Mesothelial cell of epicardium (in vitro differentiated cells): ENCODE measurements at regions not wholly inside any gene's neighbourhood (a gene's known extent, or its start where the extent isn't known, plus 50 kb on each side); places are given as distances from the start of the nearest gene placed in this dataset.
"Not testable (repeated sequence)": the region's sequence is repeated elsewhere in the genome, so short reads cannot be mapped to it uniquely, and the experiment has no call there.

Experiments used
- DNase-seq, 2 experiments: peaks; one replicate each; pipeline ENCODE4 v3.0.0; 2021; ENCODE audit warnings: low spot score in 2 of 2; ENCODE audit not compliant: unreplicated experiment in 2 of 2
- H3K27ac Mint-ChIP-seq: 2 replicates; pipeline ENCODE4 v1.8.0; 2021; ENCODE audit warnings: mixed read lengths
- H3K27me3 Mint-ChIP-seq: 2 replicates; pipeline ENCODE4 v1.8.0; 2021; ENCODE audit warnings: low read depth, mixed read lengths
- H3K36me3 Mint-ChIP-seq: 2 replicates; pipeline ENCODE4 v1.8.0; 2021; ENCODE audit warnings: mixed read lengths
- H3K4me1 Mint-ChIP-seq: 2 replicates; pipeline ENCODE4 v1.8.0; 2021; ENCODE audit warnings: mixed read lengths
- H3K4me3 Mint-ChIP-seq: 2 replicates; pipeline ENCODE4 v1.8.0; 2021; ENCODE audit warnings: mild to moderate bottlenecking, moderate library complexity, mixed read lengths
- H3K9me3 Mint-ChIP-seq: 2 replicates; pipeline ENCODE4 v1.8.0; 2021; ENCODE audit warnings: mixed read lengths
- TF ChIP-seq, protein P1 (sequence below): fragments of 200-600 bp; sonication (generic); IDR thresholded peaks from one replicate; pipeline ENCODE4 v1.5.0; 2021; ENCODE audit warnings: antibody characterized with exemption; ENCODE audit not compliant: unreplicated experiment

DNA sequence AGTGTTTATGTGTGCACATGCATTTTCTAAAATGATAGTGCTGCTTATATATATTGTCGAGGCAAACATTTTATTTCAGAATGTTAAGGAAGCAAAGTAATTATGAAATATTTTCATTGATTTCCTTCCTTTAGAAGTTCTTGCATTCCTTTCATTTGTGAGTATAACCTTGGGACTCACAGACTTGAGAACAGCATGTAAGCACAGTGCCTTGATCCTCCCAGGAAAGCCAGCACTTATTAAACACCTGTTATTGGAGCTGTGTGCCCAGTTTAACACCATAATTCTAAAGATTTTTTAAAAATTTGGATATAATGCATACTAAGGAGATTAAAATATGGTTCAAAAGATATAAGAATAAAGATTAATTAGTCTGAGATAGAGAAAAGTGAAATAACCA is 554.4 kb upstream of the FAM98A start:
- Mint-ChIP-seq H3K27ac (no peak overlapping the region), H3K4me3 (no peak overlapping the region), H3K9me3 (peaks cover 4% of the 10 kb centered on the region), H3K27me3 (no peaks in the 10 kb centered on the region), H3K4me1 (peaks cover 5% of the 10 kb centered on the region), H3K36me3 (no peaks in the 10 kb centered on the region)
- TF ChIP-seq, protein P1, sequence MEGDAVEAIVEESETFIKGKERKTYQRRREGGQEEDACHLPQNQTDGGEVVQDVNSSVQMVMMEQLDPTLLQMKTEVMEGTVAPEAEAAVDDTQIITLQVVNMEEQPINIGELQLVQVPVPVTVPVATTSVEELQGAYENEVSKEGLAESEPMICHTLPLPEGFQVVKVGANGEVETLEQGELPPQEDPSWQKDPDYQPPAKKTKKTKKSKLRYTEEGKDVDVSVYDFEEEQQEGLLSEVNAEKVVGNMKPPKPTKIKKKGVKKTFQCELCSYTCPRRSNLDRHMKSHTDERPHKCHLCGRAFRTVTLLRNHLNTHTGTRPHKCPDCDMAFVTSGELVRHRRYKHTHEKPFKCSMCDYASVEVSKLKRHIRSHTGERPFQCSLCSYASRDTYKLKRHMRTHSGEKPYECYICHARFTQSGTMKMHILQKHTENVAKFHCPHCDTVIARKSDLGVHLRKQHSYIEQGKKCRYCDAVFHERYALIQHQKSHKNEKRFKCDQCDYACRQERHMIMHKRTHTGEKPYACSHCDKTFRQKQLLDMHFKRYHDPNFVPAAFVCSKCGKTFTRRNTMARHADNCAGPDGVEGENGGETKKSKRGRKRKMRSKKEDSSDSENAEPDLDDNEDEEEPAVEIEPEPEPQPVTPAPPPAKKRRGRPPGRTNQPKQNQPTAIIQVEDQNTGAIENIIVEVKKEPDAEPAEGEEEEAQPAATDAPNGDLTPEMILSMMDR: no peak
- DNase-seq: no peak

DNA sequence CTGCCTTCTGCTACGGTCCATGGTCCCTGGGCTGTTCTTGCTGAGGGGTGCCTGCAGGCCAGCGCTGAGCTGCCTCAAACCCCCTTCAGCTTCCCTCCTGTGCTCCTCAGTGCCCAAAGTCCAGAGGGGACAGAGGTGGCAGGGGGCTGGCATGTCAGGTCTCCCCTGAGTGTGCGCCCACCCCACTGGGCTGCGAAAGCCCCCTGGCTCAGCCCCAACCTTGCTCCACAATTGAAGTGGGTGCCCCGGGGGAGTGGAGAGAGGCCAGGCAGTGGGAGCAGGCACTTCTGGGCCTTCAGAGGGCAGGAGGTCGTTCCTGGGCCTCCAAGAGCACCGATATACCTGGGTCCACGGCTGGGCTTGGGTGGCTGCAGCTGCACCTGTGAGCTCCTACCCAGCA is 548.7 kb upstream of the FAM98A start:
- Mint-ChIP-seq H3K27me3 (no peaks in the 10 kb centered on the region), H3K36me3 (peaks cover 2% of the 10 kb centered on the region), H3K4me1 (no peaks in the 10 kb centered on the region), H3K4me3 (no peak overlapping the region), H3K9me3 (peaks cover 23% of the 10 kb centered on the region), H3K27ac (no peak overlapping the region)
- TF ChIP-seq, protein P1: no peak
- no peak for DNase-seq

GRCh38 chr2:34143149-34143548 is 544.0 kb upstream of the FAM98A start:
- DNase-seq: no peak
- Mint-ChIP-seq H3K36me3 (peaks cover 2% of the 10 kb centered on the region), H3K4me3 (no peak overlapping the region), H3K4me1 (no peaks in the 10 kb centered on the region), H3K27ac (no peak overlapping the region), H3K9me3 (peaks cover 19% of the 10 kb centered on the region), H3K27me3 (no peaks in the 10 kb centered on the region)
- TF ChIP-seq, protein P1: no peak

GRCh38 chr2:34142531-34143008 is 543.5 kb upstream of the FAM98A start:
- H3K9me3 Mint-ChIP-seq: peaks cover 19% of the 10 kb centered on the region
- H3K4me3 Mint-ChIP-seq, H3K4me1 Mint-ChIP-seq, H3K27ac Mint-ChIP-seq, DNase-seq, H3K27me3 Mint-ChIP-seq, H3K36me3 Mint-ChIP-seq: not testable (repeated sequence)

GRCh38 chr2:34133065-34133464 is 534.0 kb upstream of the FAM98A start:
- H3K27ac Mint-ChIP-seq, H3K4me3 Mint-ChIP-seq, H3K27me3 Mint-ChIP-seq, DNase-seq, H3K4me1 Mint-ChIP-seq, H3K36me3 Mint-ChIP-seq: not testable (repeated sequence)
- H3K9me3 Mint-ChIP-seq: peaks cover 17% of the 10 kb centered on the region

DNA sequence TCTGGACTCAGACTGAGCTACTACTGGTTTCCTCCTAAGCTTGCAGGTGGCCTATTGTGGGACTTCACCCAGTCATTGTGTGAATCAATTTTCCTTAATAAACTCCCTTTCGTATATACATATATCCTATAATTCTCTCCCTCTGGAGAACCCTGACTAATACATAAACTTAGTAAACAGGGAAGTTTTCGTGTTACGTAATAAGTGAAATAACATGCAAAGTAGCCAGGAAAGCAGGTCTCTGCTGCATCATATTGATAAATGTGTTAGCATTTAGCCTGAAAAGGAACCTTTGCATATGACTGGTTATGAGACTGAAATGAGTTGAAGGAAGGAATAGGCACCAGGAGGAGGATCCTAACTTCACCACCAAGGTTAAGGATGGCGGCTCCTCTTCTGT is 527.2 kb upstream of the FAM98A start:
- TF ChIP-seq, protein P1: no peak
- Mint-ChIP-seq H3K36me3 (no peaks in the 10 kb centered on the region), H3K9me3 (peaks cover 34% of the 10 kb centered on the region), H3K4me1 (peaks cover 8% of the 10 kb centered on the region), H3K4me3 (no peak overlapping the region), H3K27me3 (no peaks in the 10 kb centered on the region), H3K27ac (no peak overlapping the region)
- DNase-seq: no peak
